ENCODE measurements at regions not wholly inside any gene's neighbourhood (a gene's known extent, or its start where the extent isn't known, plus 50 kb on each side); places are given as distances from the start of the nearest gene placed in this dataset.

GRCh38 chr5:103780794-103781193 is 218.2 kb upstream of the NUDT12 start:
- Histone ChIP-seq H3K27ac (ENCODE audit: low read depth, low read length, poor library complexity, severe bottlenecking) (no peak overlapping the region), H3K4me3 (ENCODE audit: low read depth, low read length, poor library complexity, severe bottlenecking) (no peak overlapping the region), H3K9me3 (ENCODE audit: low read depth, low read length, poor library complexity, severe bottlenecking) (no peaks in the 10 kb centered on the region), H3K4me1 (ENCODE audit: insufficient read depth, low read length, poor library complexity, severe bottlenecking) (no peaks in the 10 kb centered on the region), H3K27me3 (replicated peaks; ENCODE audit: insufficient read depth, low read depth, low read length, poor library complexity) (no peaks in the 10 kb centered on the region), H3K36me3 (ENCODE audit: insufficient read depth, low read length, poor library complexity, severe bottlenecking) (no peaks in the 10 kb centered on the region)
- ChIA-PET POLR2A (ENCODE audit: low non-redundant PET) (no interaction called here), CTCF (no interaction called here)
- intact Hi-C loops (cut with micrococcal nuclease; ENCODE audit: unreplicated experiment): no loop called here
- no peak for DNase-seq (ENCODE audit: low spot score)
- no TSS peak for BruUV-seq (replicated peaks)
- no peak for TF ChIP-seq EZH2 (IDR thresholded peaks at IDR 0.05; ENCODE audit: borderline replicate concordance, low read depth, low read length, poor library complexity, severe bottlenecking)
- no peak for TF ChIP-seq CTCF (conservative IDR thresholded peaks at IDR 0.05; ENCODE audit: low read depth, low read length)

GRCh38 chr5:103774721-103775120 is 212.1 kb upstream of the NUDT12 start:
- CTCF ChIA-PET: no interaction called here

DNA sequence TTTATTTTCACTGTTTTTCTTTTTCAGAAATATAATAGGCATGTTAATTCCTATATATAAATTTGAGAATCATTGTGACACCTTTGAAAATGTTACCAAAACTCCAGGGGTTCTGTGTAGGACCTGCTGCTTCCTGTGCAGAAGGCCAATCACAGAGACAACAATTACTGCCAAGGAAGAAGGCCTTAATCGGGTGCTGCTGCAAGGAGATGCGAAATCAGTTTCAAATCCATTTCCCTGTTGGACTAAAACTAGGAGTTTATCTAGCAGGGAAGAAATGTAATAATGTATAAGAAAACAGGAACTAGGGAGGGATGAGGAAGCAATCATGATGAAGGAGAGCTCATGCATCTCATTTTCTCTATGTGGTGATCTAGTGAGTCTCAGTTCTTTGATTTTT is 209.7 kb upstream of the NUDT12 start:
- TF ChIP-seq EZH2 (IDR thresholded peaks at IDR 0.05; ENCODE audit: borderline replicate concordance, low read depth, low read length, poor library complexity, severe bottlenecking) (no peak), CTCF (conservative IDR thresholded peaks at IDR 0.05; ENCODE audit: low read depth, low read length) (no peak)
- Histone ChIP-seq H3K4me1 (ENCODE audit: insufficient read depth, low read length, poor library complexity, severe bottlenecking) (no peaks in the 10 kb centered on the region), H3K4me3 (ENCODE audit: low read depth, low read length, poor library complexity, severe bottlenecking) (no peak overlapping the region), H3K27ac (ENCODE audit: low read depth, low read length, poor library complexity, severe bottlenecking) (no peak overlapping the region), H3K9me3 (ENCODE audit: low read depth, low read length, poor library complexity, severe bottlenecking) (peaks cover 5% of the 10 kb centered on the region), H3K27me3 (replicated peaks; ENCODE audit: insufficient read depth, low read depth, low read length, poor library complexity) (no peaks in the 10 kb centered on the region), H3K36me3 (ENCODE audit: insufficient read depth, low read length, poor library complexity, severe bottlenecking) (no peaks in the 10 kb centered on the region)
- POLR2A ChIA-PET (ENCODE audit: low non-redundant PET): no interaction called here
- no peak for DNase-seq (ENCODE audit: low spot score)
- CTCF ChIA-PET: no interaction called here
- intact Hi-C loops (cut with micrococcal nuclease; ENCODE audit: unreplicated experiment): no loop called here
- no TSS peak for BruUV-seq (replicated peaks)

More at GRCh38 chr5:103774721-103775120, 212.1 kb upstream of the NUDT12 start:
- intact Hi-C loops (cut with micrococcal nuclease; ENCODE audit: unreplicated experiment): no loop called here
- no peak overlapping the region for H3K27ac ChIP-seq (ENCODE audit: low read depth, low read length, poor library complexity, severe bottlenecking)
- no peaks in the 10 kb centered on the region for H3K27me3 ChIP-seq (replicated peaks; ENCODE audit: insufficient read depth, low read depth, low read length, poor library complexity)
- no peak overlapping the region for H3K4me3 ChIP-seq (ENCODE audit: low read depth, low read length, poor library complexity, severe bottlenecking)
- peaks cover 5% of the 10 kb centered on the region for H3K9me3 ChIP-seq (ENCODE audit: low read depth, low read length, poor library complexity, severe bottlenecking)
- DNase-seq (ENCODE audit: low spot score): no peak
- TF ChIP-seq CTCF (conservative IDR thresholded peaks at IDR 0.05; ENCODE audit: low read depth, low read length) (no peak), EZH2 (IDR thresholded peaks at IDR 0.05; ENCODE audit: borderline replicate concordance, low read depth, low read length, poor library complexity, severe bottlenecking) (no peak)
- POLR2A ChIA-PET (ENCODE audit: low non-redundant PET): no interaction called here
- no TSS peak for BruUV-seq (replicated peaks)
- no peaks in the 10 kb centered on the region for H3K4me1 ChIP-seq (ENCODE audit: insufficient read depth, low read length, poor library complexity, severe bottlenecking)
- no peaks in the 10 kb centered on the region for H3K36me3 ChIP-seq (ENCODE audit: insufficient read depth, low read length, poor library complexity, severe bottlenecking)

All from A673 (cell line).